ENCODE measurements at regions not wholly inside any gene's neighbourhood (a gene's known extent, or its start where the extent isn't known, plus 50 kb on each side); places are given as distances from the start of the nearest gene placed in this dataset.

DNA sequence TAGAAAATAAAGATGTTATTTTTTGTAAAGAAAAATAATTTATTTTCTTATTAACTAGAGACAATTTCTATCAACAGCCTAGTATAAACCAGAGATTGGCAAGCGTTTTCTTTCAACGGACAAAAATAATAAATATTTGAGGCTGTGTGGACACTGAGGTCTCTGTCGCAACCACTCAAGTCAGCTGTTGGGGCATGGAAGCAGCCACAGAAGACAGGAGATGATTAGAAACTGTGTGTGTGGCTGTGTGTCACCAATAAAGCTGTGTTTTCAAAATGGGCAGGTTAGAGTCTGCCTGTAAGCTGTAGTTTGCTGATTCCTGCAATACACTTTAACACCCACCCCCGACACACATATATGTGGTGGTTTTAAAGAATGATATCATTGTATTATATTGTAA lies 200.6 kb upstream of the HMCN1 start:
- Histone ChIP-seq H3F3A (ENCODE audit: insufficient read depth, low read length) (no peaks in the 10 kb centered on the region), H3K9ac (ENCODE audit: low read length) (no peak overlapping the region), H3K27me3 (replicated peaks; ENCODE audit: insufficient read depth, low read length) (no peaks in the 10 kb centered on the region), H3K4me2 (ENCODE audit: low read depth, low read length) (no peak overlapping the region), H4K20me1 (ENCODE audit: insufficient read depth, low read length) (no peaks in the 10 kb centered on the region), H3K4me1 (ENCODE audit: low read length) (no peaks in the 10 kb centered on the region), H3K36me3 (replicated peaks; ENCODE audit: insufficient read depth, low read length) (no peaks in the 10 kb centered on the region), H3K9me2 (replicated peaks; ENCODE audit: insufficient read depth, low read length) (no peaks in the 10 kb centered on the region), H3K79me2 (ENCODE audit: low read length) (no peaks in the 10 kb centered on the region), H2AFZ (ENCODE audit: low read length) (no peak overlapping the region), H3K9me3 (replicated peaks; ENCODE audit: insufficient read depth, low read length) (no peaks in the 10 kb centered on the region), H3K27ac (ENCODE audit: low read length) (no peak overlapping the region), H3K4me3 (ENCODE audit: low read length) (no peak overlapping the region)
- TF ChIP-seq, protein P1, sequence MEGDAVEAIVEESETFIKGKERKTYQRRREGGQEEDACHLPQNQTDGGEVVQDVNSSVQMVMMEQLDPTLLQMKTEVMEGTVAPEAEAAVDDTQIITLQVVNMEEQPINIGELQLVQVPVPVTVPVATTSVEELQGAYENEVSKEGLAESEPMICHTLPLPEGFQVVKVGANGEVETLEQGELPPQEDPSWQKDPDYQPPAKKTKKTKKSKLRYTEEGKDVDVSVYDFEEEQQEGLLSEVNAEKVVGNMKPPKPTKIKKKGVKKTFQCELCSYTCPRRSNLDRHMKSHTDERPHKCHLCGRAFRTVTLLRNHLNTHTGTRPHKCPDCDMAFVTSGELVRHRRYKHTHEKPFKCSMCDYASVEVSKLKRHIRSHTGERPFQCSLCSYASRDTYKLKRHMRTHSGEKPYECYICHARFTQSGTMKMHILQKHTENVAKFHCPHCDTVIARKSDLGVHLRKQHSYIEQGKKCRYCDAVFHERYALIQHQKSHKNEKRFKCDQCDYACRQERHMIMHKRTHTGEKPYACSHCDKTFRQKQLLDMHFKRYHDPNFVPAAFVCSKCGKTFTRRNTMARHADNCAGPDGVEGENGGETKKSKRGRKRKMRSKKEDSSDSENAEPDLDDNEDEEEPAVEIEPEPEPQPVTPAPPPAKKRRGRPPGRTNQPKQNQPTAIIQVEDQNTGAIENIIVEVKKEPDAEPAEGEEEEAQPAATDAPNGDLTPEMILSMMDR (IDR thresholded peaks at IDR 0.05; ENCODE audit: low read length) = no peak
- no peak for TF ChIP-seq EZH2phosphoT487 (IDR thresholded peaks at IDR 0.05; ENCODE audit: low read length)
- no peak for DNase-seq

DNA sequence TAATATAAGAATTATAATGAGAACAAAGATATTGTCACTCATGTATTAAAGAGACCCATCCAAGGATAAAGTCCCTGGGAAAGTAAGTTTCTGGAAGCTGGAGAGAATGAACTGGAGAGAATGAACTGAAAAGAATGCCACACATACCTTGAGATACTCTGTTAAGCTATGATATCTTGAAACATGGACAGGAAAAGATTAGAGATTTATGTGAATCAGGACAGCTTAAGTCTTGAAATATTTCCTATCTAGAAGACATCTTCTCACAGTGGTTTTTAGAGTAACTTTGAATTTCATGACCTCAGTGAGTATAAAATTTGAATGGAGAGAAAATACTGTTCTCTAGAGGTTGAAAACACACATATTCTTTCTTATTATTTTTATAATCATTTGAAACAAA lies 201.3 kb upstream of the HMCN1 start:
- H3K9me3 ChIP-seq (replicated peaks; ENCODE audit: insufficient read depth, low read length) = no peaks in the 10 kb centered on the region
- H3K4me3 ChIP-seq (ENCODE audit: low read length) = no peak overlapping the region
- no peaks in the 10 kb centered on the region for H3K27me3 ChIP-seq (replicated peaks; ENCODE audit: insufficient read depth, low read length)
- H3K4me1 ChIP-seq (ENCODE audit: low read length) = no peaks in the 10 kb centered on the region
- no peaks in the 10 kb centered on the region for H3K79me2 ChIP-seq (ENCODE audit: low read length)
- H4K20me1 ChIP-seq (ENCODE audit: insufficient read depth, low read length) = no peaks in the 10 kb centered on the region
- no peaks in the 10 kb centered on the region for H3K36me3 ChIP-seq (replicated peaks; ENCODE audit: insufficient read depth, low read length)
- TF ChIP-seq, protein P1 (IDR thresholded peaks at IDR 0.05; ENCODE audit: low read length) = no peak
- TF ChIP-seq EZH2 (optimal IDR thresholded peaks at IDR 0.05; ENCODE audit: low read depth, low read length) (no peak), EZH2phosphoT487 (IDR thresholded peaks at IDR 0.05; ENCODE audit: low read length) (no peak)
- DNase-seq = no peak
- H3K9ac ChIP-seq (ENCODE audit: low read length) = no peak overlapping the region
- H3K27ac ChIP-seq (ENCODE audit: low read length) = no peak overlapping the region
- H3K9me2 ChIP-seq (replicated peaks; ENCODE audit: insufficient read depth, low read length) = no peaks in the 10 kb centered on the region
- H3K4me2 ChIP-seq (ENCODE audit: low read depth, low read length) = no peak overlapping the region
- no peaks in the 10 kb centered on the region for H3F3A ChIP-seq (ENCODE audit: insufficient read depth, low read length)
- H2AFZ ChIP-seq (ENCODE audit: low read length) = no peak overlapping the region

DNA sequence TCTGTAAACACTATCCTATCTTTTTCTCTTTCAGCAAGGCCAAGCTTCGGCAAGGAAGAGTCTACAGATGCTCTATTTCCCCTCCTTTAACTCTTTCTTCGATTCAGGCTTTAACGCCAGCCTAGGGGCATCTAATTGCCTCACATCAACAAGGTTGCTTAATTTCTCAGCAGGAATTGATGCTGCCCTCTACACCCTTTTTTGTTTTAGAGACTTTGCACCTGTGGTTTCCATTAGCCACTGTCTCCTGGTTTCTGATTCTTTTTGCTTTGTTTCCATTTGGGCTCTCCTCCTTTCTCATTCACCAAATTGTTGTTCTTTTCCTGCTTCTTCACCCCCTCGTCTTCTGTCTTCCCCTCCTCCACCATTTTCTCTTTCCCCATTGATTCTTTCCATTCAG lies 202.4 kb upstream of the HMCN1 start:
- Histone ChIP-seq H3K4me2 (ENCODE audit: low read depth, low read length) (no peak overlapping the region), H2AFZ (ENCODE audit: low read length) (no peak overlapping the region), H3K4me3 (ENCODE audit: low read length) (no peak overlapping the region), H3K9me3 (replicated peaks; ENCODE audit: insufficient read depth, low read length) (no peaks in the 10 kb centered on the region), H3F3A (ENCODE audit: insufficient read depth, low read length) (no peaks in the 10 kb centered on the region), H3K9me2 (replicated peaks; ENCODE audit: insufficient read depth, low read length) (no peaks in the 10 kb centered on the region), H3K27ac (ENCODE audit: low read length) (no peak overlapping the region), H3K79me2 (ENCODE audit: low read length) (no peaks in the 10 kb centered on the region), H3K36me3 (replicated peaks; ENCODE audit: insufficient read depth, low read length) (no peaks in the 10 kb centered on the region), H3K27me3 (replicated peaks; ENCODE audit: insufficient read depth, low read length) (no peaks in the 10 kb centered on the region), H3K9ac (ENCODE audit: low read length) (no peak overlapping the region), H4K20me1 (ENCODE audit: insufficient read depth, low read length) (no peaks in the 10 kb centered on the region), H3K4me1 (ENCODE audit: low read length) (no peaks in the 10 kb centered on the region)
- TF ChIP-seq EZH2phosphoT487 (IDR thresholded peaks at IDR 0.05; ENCODE audit: low read length) (no peak), EZH2 (optimal IDR thresholded peaks at IDR 0.05; ENCODE audit: low read depth, low read length) (no peak)
- TF ChIP-seq, protein P1 (IDR thresholded peaks at IDR 0.05; ENCODE audit: low read length) = no peak
- no peak for DNase-seq
